Neural cell (in vitro differentiated cells): ENCODE measurements at regions not wholly inside any gene's neighbourhood (a gene's known extent, or its start where the extent isn't known, plus 50 kb on each side); places are given as distances from the start of the nearest gene placed in this dataset.

Experiments used
- EP300 ChIP-seq: fragments of 450-650 bp; conservative IDR thresholded peaks from 2 replicates; pipeline ENCODE4 v1.6.1; 2014; ENCODE audit warnings: antibody characterized with exemption, mild to moderate bottlenecking, moderate library complexity; ENCODE audit not compliant: poor library complexity, severe bottlenecking
- EZH2 ChIP-seq: fragments of 200-600, 300-800 bp; shearing (Covaris generic), sonication (generic); IDR thresholded peaks from 2 replicates; pipeline ENCODE4 v1.6.1; 2014; ENCODE audit warnings: antibody characterized with exemption, low read length, borderline replicate concordance, mild to moderate bottlenecking; ENCODE audit not compliant: insufficient read depth, poor library complexity, severe bottlenecking
- MXI1 ChIP-seq: fragments of 450-650 bp; conservative IDR thresholded peaks from 2 replicates; pipeline ENCODE4 v1.6.1; 2014; ENCODE audit warnings: antibody characterized with exemption, mild to moderate bottlenecking; ENCODE audit not compliant: poor library complexity, severe bottlenecking
- POLR2AphosphoS5 ChIP-seq: IDR thresholded peaks from 2 replicates; pipeline ENCODE4 v1.6.1; 2012
- RAD21 ChIP-seq: fragments of 450-650 bp; conservative IDR thresholded peaks from 2 replicates; pipeline ENCODE4 v1.6.1; 2014; ENCODE audit warnings: antibody characterized with exemption, mild to moderate bottlenecking, moderate library complexity
- TF ChIP-seq, protein P1 (sequence below): fragments of 450-650 bp; IDR thresholded peaks from 2 replicates; pipeline ENCODE4 v1.5.1; 2014; ENCODE audit warnings: antibody characterized with exemption, mild to moderate bottlenecking, moderate library complexity; ENCODE audit not compliant: poor library complexity, severe bottlenecking

DNA sequence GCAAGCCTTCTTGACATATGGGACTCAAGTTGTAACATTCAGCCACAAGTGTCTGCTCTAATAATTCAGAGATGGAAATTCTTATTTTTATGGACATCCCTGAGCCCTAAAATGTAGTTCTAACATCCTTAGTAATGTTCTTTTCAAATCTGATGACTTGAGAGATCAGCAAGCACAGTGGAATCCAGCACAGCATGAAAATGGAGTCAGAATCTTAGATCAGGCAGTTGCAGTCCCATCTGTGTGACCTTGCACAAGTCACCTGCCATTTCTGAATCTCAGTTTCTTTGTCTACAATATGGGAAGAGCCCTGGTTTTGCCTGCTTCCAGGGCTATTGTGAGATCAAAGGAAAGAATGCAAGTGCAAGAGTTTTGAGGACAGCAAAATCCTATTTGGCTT lies 183.9 kb upstream of the LPP start:
- TF ChIP-seq, protein P1, sequence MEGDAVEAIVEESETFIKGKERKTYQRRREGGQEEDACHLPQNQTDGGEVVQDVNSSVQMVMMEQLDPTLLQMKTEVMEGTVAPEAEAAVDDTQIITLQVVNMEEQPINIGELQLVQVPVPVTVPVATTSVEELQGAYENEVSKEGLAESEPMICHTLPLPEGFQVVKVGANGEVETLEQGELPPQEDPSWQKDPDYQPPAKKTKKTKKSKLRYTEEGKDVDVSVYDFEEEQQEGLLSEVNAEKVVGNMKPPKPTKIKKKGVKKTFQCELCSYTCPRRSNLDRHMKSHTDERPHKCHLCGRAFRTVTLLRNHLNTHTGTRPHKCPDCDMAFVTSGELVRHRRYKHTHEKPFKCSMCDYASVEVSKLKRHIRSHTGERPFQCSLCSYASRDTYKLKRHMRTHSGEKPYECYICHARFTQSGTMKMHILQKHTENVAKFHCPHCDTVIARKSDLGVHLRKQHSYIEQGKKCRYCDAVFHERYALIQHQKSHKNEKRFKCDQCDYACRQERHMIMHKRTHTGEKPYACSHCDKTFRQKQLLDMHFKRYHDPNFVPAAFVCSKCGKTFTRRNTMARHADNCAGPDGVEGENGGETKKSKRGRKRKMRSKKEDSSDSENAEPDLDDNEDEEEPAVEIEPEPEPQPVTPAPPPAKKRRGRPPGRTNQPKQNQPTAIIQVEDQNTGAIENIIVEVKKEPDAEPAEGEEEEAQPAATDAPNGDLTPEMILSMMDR = no peak
- TF ChIP-seq POLR2AphosphoS5 = no peak
- no peak for TF ChIP-seq EP300
- no peak for TF ChIP-seq EZH2
- no peak for TF ChIP-seq MXI1
- TF ChIP-seq RAD21 = no peak
